SK-N-SH (cell line): ENCODE measurements at regions not wholly inside any gene's neighbourhood (a gene's known extent, or its start where the extent isn't known, plus 50 kb on each side); places are given as distances from the start of the nearest gene placed in this dataset.

Source experiments
- CTCF ChIA-PET: fragments of 300-600, 350-600 bp; formaldehyde crosslinking; extraction: SDS; loops from one replicate; lab custom pipeline; 2021; lab: Yijun Ruan, JAX
- POLR2A ChIA-PET: fragments of 350-600 bp; sonication (Branson Sonifier 250); formaldehyde crosslinking; extraction: SDS; loops from one replicate; lab custom pipeline; 2020; ENCODE audit warnings: antibody characterized with exemption, inconsistent platforms; lab: Yijun Ruan, JAX
- DNase-seq: peaks from one replicate; pipeline ENCODE4 v3.0.0; 2012
- H2AFZ ChIP-seq: fragments of 200-600 bp; sonication (generic); 2 replicates; pipeline ENCODE4 v1.8.1; 2016; ENCODE audit warnings: antibody characterized with exemption, mild to moderate bottlenecking, low read depth
- H3F3A ChIP-seq: fragments of 200-600 bp; sonication (generic); replicated peaks from 2 replicates; pipeline ENCODE3; 2016; ENCODE audit warnings: antibody characterized with exemption, mild to moderate bottlenecking; ENCODE audit not compliant: insufficient read depth
- H3K27ac ChIP-seq, 2 experiments: fragments of 200-500 bp in 1 of 2; fragments of 200-600 bp in 1 of 2; sonication (Bioruptor generic) in 1 of 2; sonication (generic), shearing (Covaris generic) in 1 of 2; 2 replicates each; pipeline versions ENCODE4 v1.5.1 to v1.6.1; 2014 to 2016; ENCODE audit warnings: low read depth in 2 of 2, inconsistent platforms in 1 of 2, low read length in 1 of 2, mild to moderate bottlenecking in 1 of 2, mixed read lengths in 1 of 2
- H3K27me3 ChIP-seq: fragments of 200-600 bp; sonication (generic), shearing (Covaris generic); 2 replicates; pipeline ENCODE4 v1.6.1; 2016; ENCODE audit warnings: mixed run types; ENCODE audit not compliant: insufficient read depth
- H3K36me3 ChIP-seq, 2 experiments: fragments of 200-500 bp in 1 of 2; fragments of 200-600 bp in 1 of 2; sonication (Bioruptor generic) in 1 of 2; sonication (generic) in 1 of 2; replicated peaks in 1 of 2; 2 replicates each; pipeline versions ENCODE3 to v1.5.1; 2014 to 2016; ENCODE audit warnings: low read length in 1 of 2, mild to moderate bottlenecking in 1 of 2; ENCODE audit not compliant: insufficient read depth in 2 of 2, control insufficient read depth in 1 of 2
- H3K4me1 ChIP-seq, 2 experiments: fragments of 200-500 bp in 1 of 2; fragments of 200-600 bp in 1 of 2; sonication (Bioruptor generic) in 1 of 2; sonication (generic), shearing (Covaris generic) in 1 of 2; 2 replicates each; pipeline versions ENCODE4 v1.5.1 to v1.6.1; 2014 to 2016; ENCODE audit warnings: low read depth in 1 of 2, low read length in 1 of 2, mixed run types in 1 of 2; ENCODE audit not compliant: insufficient read depth in 2 of 2, control insufficient read depth in 1 of 2
- H3K4me2 ChIP-seq: fragments of 200-600 bp; sonication (generic), shearing (Covaris generic); 2 replicates; pipeline ENCODE4 v1.6.1; 2017; ENCODE audit warnings: mixed run types
- H3K4me3 ChIP-seq, 2 experiments: fragments of 200-500 bp in 1 of 2; fragments of 200-600 bp in 1 of 2; sonication (Bioruptor generic) in 1 of 2; sonication (generic), shearing (Covaris generic) in 1 of 2; 2 replicates each; pipeline versions ENCODE4 v1.5.1 to v1.8.1; 2014 to 2016; ENCODE audit warnings: low read depth in 2 of 2, inconsistent platforms in 1 of 2, low read length in 1 of 2, mild to moderate bottlenecking in 1 of 2, mixed read lengths in 1 of 2, moderate library complexity in 1 of 2
- H3K79me2 ChIP-seq: fragments of 200-600 bp; sonication (generic); 2 replicates; pipeline ENCODE4 v1.8.1; 2017; ENCODE audit warnings: mild to moderate bottlenecking; ENCODE audit not compliant: insufficient read depth
- H3K9ac ChIP-seq: fragments of 200-600 bp; sonication (generic); 2 replicates; pipeline ENCODE4 v1.6.1; 2017; ENCODE audit warnings: mixed run types
- H3K9me2 ChIP-seq: fragments of 200-600 bp; sonication (generic); 2 replicates; pipeline ENCODE4 v1.6.1; 2017; ENCODE audit warnings: mixed run types
- H3K9me3 ChIP-seq: fragments of 200-600 bp; sonication (generic); 2 replicates; pipeline ENCODE4 v1.6.1; 2017; ENCODE audit warnings: mixed run types, mild to moderate bottlenecking, moderate library complexity
- H4K20me1 ChIP-seq: fragments of 200-600 bp; sonication (generic); 2 replicates; pipeline ENCODE4 v1.6.1; 2017; ENCODE audit warnings: mild to moderate bottlenecking, mixed run types; ENCODE audit not compliant: insufficient read depth
- CHD2 ChIP-seq: fragments of 150-350 bp; IDR thresholded peaks from 2 replicates; pipeline ENCODE4 v1.6.1; 2018; ENCODE audit warnings: low read length; ENCODE audit not compliant: partially characterized antibody
- ELF1 ChIP-seq: IDR thresholded peaks from 2 replicates; pipeline ENCODE4 v1.4.0; 2012
- FOSL2 ChIP-seq: IDR thresholded peaks from 2 replicates; pipeline ENCODE4 v1.4.0; 2012; ENCODE audit warnings: low read depth, mild to moderate bottlenecking, moderate library complexity, borderline replicate concordance
- FOXJ3 ChIP-seq: sonication (generic); formaldehyde crosslinking; IDR thresholded peaks from 2 replicates; pipeline ENCODE4 v1.5.1; 2020; ENCODE audit warnings: mild to moderate bottlenecking, missing genetic modification reagents
- GABPA ChIP-seq: IDR thresholded peaks from 2 replicates; pipeline ENCODE4 v1.4.0; 2012; ENCODE audit warnings: low read depth, mild to moderate bottlenecking
- GATA2 ChIP-seq: sonication (generic); formaldehyde crosslinking; IDR thresholded peaks from 2 replicates; pipeline ENCODE4 v1.5.0; 2020; ENCODE audit warnings: mild to moderate bottlenecking, missing genetic modification reagents
- JUND ChIP-seq: IDR thresholded peaks from 2 replicates; pipeline ENCODE4 v1.4.0; 2012
- MAX ChIP-seq: IDR thresholded peaks from 2 replicates; pipeline ENCODE4 v1.4.0; 2012; ENCODE audit warnings: low read depth
- MEF2A ChIP-seq: IDR thresholded peaks from 2 replicates; pipeline ENCODE4 v1.4.0; 2012; ENCODE audit warnings: low read depth, borderline replicate concordance
- PBX3 ChIP-seq: IDR thresholded peaks from 2 replicates; pipeline ENCODE4; 2012
- POLR2AphosphoS5 ChIP-seq: IDR thresholded peaks from 2 replicates; pipeline ENCODE4 v1.6.1; 2012; ENCODE audit warnings: low read depth, low read length
- RAD21 ChIP-seq: IDR thresholded peaks from 2 replicates; pipeline ENCODE4 v1.6.1; 2012; ENCODE audit warnings: mild to moderate bottlenecking, low read length
- RCOR1 ChIP-seq: fragments of 150-350 bp; IDR thresholded peaks from 2 replicates; pipeline ENCODE4 v1.6.1; 2017; ENCODE audit warnings: antibody characterized with exemption, low read length
- REST ChIP-seq: IDR thresholded peaks from 2 replicates; pipeline ENCODE4 v1.6.1; 2012; ENCODE audit warnings: mild to moderate bottlenecking, low read depth, low read length, moderate library complexity
- RXRA ChIP-seq: IDR thresholded peaks from 2 replicates; pipeline ENCODE4 v1.4.0; 2012; ENCODE audit warnings: low read depth, mild to moderate bottlenecking, borderline replicate concordance
- SIN3A ChIP-seq: IDR thresholded peaks from 2 replicates; pipeline ENCODE4 v1.6.1; 2012; ENCODE audit warnings: low read depth, mild to moderate bottlenecking, low read length, moderate library complexity, borderline replicate concordance
- TCF12 ChIP-seq: IDR thresholded peaks from 2 replicates; pipeline ENCODE4 v1.4.0; 2012
- USF1 ChIP-seq: IDR thresholded peaks from 2 replicates; pipeline ENCODE4 v1.4.0; 2012; ENCODE audit warnings: low read depth, borderline replicate concordance
- USF2 ChIP-seq: fragments of 150-350 bp; IDR thresholded peaks from 2 replicates; pipeline ENCODE4 v1.6.1; 2017; ENCODE audit warnings: antibody characterized with exemption, low read length, low read depth, borderline replicate concordance
- ZBTB33 ChIP-seq: IDR thresholded peaks from 2 replicates; pipeline ENCODE4 v1.4.0; 2012; ENCODE audit warnings: low read depth, borderline replicate concordance

GRCh38 chr3:3288255-3288654, 108.8 kb upstream of the CRBN start:
- no peak overlapping the region for H3K9ac ChIP-seq
- H4K20me1 ChIP-seq = no peaks in the 10 kb centered on the region
- no peak overlapping the region for H3K27ac ChIP-seq
- no peaks in the 10 kb centered on the region for H3F3A ChIP-seq
- no peaks in the 10 kb centered on the region for H3K27me3 ChIP-seq
- no peaks in the 10 kb centered on the region for H3K4me1 ChIP-seq
- no peak for DNase-seq
- no peak overlapping the region for H3K4me3 ChIP-seq
- no peaks in the 10 kb centered on the region for H3K9me2 ChIP-seq
- H3K4me2 ChIP-seq = no peak overlapping the region
- no peaks in the 10 kb centered on the region for H3K36me3 ChIP-seq
- POLR2A ChIA-PET = no interaction called here
- TF ChIP-seq ELF1 = no peak
- no peak for TF ChIP-seq CHD2
- TF ChIP-seq FOSL2 = no peak
- no peak for TF ChIP-seq GABPA
- TF ChIP-seq PBX3 = no peak
- no peak for TF ChIP-seq FOXJ3 (CRISPR knock-in tag)
- no peak for TF ChIP-seq MAX
- TF ChIP-seq MEF2A = no peak
- no peak for TF ChIP-seq REST
- no peak for TF ChIP-seq RXRA
- TF ChIP-seq POLR2AphosphoS5 = no peak
- TF ChIP-seq SIN3A = no peak
- TF ChIP-seq USF2 = no peak
- no peak for TF ChIP-seq ZBTB33
- TF ChIP-seq USF1 = no peak
- TF ChIP-seq TCF12 = no peak
- no peak for TF ChIP-seq JUND
- TF ChIP-seq RAD21 = no peak
- TF ChIP-seq RCOR1 = no peak
- TF ChIP-seq GATA2 (CRISPR knock-in tag) = no peak
- H3K79me2 ChIP-seq = no peaks in the 10 kb centered on the region
- H3K9me3 ChIP-seq = no peaks in the 10 kb centered on the region
- H2AFZ ChIP-seq = no peak overlapping the region
- CTCF ChIA-PET = no interaction called here
